Stimulated activated CD8-positive, alpha-beta memory T cell treated with anti-CD3 and anti-CD28 coated beads, Interleukin-15, amount 100 ng/mL, for 1 hour (primary cell): ENCODE measurements at regions not wholly inside any gene's neighbourhood (a gene's known extent, or its start where the extent isn't known, plus 50 kb on each side); places are given as distances from the start of the nearest gene placed in this dataset.
"Not testable (repeated sequence)": the region's sequence is repeated elsewhere in the genome, so short reads cannot be mapped to it uniquely, and the experiment has no call there.

ENCODE experiments used
- DNase-seq: peaks from one replicate; pipeline ENCODE4 v3.0.0-alpha.2; 2020; ENCODE audit warnings: low read depth

DNA sequence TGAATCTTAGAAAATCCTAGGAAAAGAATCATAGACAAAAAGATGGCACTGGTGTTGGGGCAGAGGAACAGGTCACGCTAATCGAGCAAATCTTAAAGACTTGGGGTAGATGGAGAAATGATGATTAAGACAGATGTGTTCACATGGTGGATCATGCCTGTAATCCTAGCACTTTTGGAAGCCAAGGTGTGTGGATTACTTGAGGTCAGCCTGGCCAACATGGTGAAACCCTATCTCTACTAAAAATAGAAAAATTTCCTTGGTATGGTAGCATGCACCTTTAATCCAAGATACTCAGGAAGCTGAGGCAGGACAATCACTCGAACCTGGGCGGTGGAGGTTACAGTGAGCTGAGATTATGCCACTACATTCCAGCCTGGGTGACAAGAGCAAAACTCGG is 145.7 kb upstream of the HSFY2 start:
- no peak for DNase-seq

DNA sequence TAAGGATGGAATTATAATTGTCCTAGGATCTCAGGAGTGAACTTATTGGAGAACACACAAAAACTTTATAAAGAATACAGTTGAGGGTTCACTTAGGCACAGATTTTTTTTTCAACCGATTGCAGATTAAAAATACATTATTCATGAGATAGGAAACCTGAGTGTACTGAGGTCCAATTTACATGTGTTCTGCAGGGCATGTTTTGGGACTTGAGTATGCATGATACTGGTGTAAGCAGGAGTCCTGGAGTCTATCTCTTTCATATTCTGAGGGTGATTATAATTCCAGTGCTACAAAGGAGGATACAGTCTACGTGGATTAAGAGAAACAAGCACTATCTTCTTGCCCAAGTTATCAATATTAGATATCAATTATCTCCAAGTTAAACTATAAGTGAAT is 139.3 kb upstream of the HSFY2 start:
- no peak for DNase-seq

- DNase-seq, result no peak
Observed at GRCh38 chrY:18909846-18910245, 136.3 kb upstream of the HSFY2 start.

DNA sequence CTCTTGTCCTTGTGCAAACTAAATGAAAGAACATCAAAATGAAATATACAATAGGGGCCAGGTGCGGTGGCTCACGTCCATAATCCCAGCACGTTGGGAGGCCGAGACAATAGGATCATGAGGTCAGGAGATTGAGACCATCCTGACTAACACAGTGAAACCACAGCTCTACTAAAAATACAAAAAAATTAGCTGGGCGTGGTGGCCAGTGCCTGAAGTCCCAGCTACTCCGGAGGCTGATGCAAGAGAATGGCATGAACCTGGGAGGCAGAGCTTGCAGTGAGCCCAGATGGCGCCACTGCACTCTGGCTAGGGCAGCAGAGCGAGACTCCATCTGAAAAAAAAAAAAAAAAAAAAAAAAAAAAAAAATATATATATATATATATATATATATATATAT is 132.7 kb upstream of the HSFY2 start:
- DNase-seq, result not testable (repeated sequence)

DNA sequence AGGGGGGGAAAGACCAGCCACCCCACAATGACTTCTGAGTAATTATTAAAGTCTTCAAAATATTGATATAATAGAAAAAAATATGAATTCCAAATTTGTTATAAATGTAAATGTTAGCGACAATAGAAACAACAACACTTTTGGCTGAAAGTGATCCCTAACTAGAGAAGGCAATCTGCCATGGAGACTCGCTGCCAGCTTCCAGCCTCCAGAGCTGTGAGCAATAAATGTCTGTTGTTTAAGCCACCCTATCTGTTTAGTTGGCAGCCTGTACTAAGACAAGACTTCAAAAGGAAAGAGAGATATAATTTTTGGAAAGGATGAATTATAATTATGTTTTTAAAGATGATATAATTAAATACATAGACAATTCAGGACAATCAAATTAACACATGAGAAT is 130.8 kb upstream of the HSFY2 start:
- DNase-seq, result no peak

GRCh38 chrY:18891994-18892393 is 118.5 kb upstream of the HSFY2 start:
- DNase-seq, result no peak

GRCh38 chrY:18889548-18889947 is 116.0 kb upstream of the HSFY2 start:
- no peak for DNase-seq

GRCh38 chrY:18884748-18885147 is 111.2 kb upstream of the HSFY2 start:
- DNase-seq, result no peak

- not testable (repeated sequence) for DNase-seq
Observed at GRCh38 chrY:18869145-18869544, 95.6 kb upstream of the HSFY2 start.

GRCh38 chrY:18866887-18867551 is 93.5 kb upstream of the HSFY2 start:
- DNase-seq, result not testable (repeated sequence)

GRCh38 chrY:18860856-18861255 is 87.3 kb upstream of the HSFY2 start:
- DNase-seq, result not testable (repeated sequence)

DNA sequence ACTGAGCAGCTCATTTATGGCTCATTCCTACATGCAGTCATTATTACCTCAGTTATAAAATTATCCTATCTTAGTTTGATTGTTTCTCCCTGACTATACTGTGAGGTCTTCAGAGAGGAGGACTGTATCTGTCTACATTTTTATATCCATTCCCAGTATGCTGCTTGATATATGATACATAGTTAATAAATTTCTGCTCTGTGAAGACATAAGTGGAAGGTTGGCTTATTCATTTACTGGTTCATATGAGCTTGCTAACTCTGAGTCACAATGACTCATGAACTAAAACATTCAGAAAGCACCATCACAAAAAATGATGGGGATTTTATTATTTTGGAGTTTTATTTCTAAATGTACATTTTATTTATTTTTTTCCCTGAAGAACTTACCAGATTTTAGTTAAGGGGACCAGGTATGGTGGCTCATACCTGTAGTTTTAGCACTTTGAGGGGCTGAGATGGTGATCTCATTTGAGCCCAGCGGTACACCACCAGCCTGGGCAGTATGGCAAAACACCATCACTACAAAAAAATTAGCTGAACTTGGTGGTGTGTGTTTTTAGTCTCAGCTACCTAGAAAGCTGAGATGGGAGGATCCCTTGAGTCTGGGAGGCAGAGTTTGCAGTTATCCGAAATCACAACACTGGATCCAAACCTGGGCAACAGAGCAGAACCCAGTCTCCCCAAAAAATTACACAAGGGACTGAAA is 85.1 kb upstream of the HSFY2 start:
- DNase-seq, result not testable (repeated sequence)

- DNase-seq, result not testable (repeated sequence)
Observed at GRCh38 chrY:18855184-18855583, 81.6 kb upstream of the HSFY2 start.

- DNase-seq, result not testable (repeated sequence)
Observed at GRCh38 chrY:18853323-18853722, 79.8 kb upstream of the HSFY2 start.

DNA sequence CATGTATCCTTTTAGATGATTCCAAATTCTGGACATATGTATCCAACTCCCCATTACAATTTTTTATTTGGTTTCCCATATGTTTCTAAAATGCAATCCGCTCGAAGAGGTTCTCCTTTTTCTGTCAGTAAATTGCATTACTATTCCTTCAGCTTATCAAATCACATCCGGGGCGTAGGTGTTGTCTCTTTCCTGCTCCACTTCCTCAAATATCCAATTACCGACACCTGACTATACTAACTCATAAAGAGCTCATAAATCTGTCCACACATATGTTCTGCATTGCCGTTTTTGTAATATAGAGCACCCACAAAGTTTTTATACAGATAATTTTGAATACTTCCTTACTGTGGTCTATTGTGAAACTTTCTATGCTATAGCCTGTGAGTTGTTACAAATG is 63.1 kb upstream of the HSFY2 start:
- not testable (repeated sequence) for DNase-seq
